A673 (cell line): ENCODE measurements at regions not wholly inside any gene's neighbourhood (a gene's known extent, or its start where the extent isn't known, plus 50 kb on each side); places are given as distances from the start of the nearest gene placed in this dataset.

Source experiments
- BruUV-seq: library from RNA; stranded (reverse); fragments of 400-500 nt; replicated peaks from 2 replicates; lab custom pipeline; 2021; lab: Mats Ljungman, UMichigan
- CTCF ChIA-PET: fragments of 300-600 bp; sonication (Branson Sonifier 250); formaldehyde crosslinking; loops from one replicate; lab custom pipeline; 2022; ENCODE audit warnings: antibody characterized with exemption; lab: Charles Lee
- POLR2A ChIA-PET: fragments of 300-600 bp; sonication (Branson Sonifier 250); formaldehyde crosslinking; loops from one replicate; lab custom pipeline; 2022; ENCODE audit warnings: antibody characterized with exemption; ENCODE audit not compliant: low non-redundant PET; lab: Charles Lee
- DNase-seq: peaks from one replicate; pipeline ENCODE4 v3.0.0-alpha.2; 2015; ENCODE audit warnings: low spot score
- H3K27ac ChIP-seq: fragments of 200-600 bp; sonication (generic); 2 replicates; pipeline ENCODE4 v1.5.1; 2016; ENCODE audit warnings: mixed run types, low read depth, mild to moderate bottlenecking, mixed read lengths, antibody characterized with exemption, low read length; ENCODE audit not compliant: poor library complexity, severe bottlenecking
- H3K27me3 ChIP-seq: fragments of 200-600 bp; sonication (generic); replicated peaks from 2 replicates; pipeline ENCODE4 v1.6.1; 2017; ENCODE audit warnings: mixed run types, low read depth, mild to moderate bottlenecking, mixed read lengths, antibody characterized with exemption, low read length; ENCODE audit not compliant: insufficient read depth, poor library complexity
- H3K36me3 ChIP-seq: fragments of 200-600 bp; sonication (generic); 2 replicates; pipeline ENCODE4 v1.6.1; 2016; ENCODE audit warnings: mixed run types, mild to moderate bottlenecking, mixed read lengths, antibody characterized with exemption, low read length; ENCODE audit not compliant: insufficient read depth, poor library complexity, severe bottlenecking
- H3K4me1 ChIP-seq: fragments of 200-600 bp; sonication (generic); 2 replicates; pipeline ENCODE4 v1.6.1; 2017; ENCODE audit warnings: mixed run types, mild to moderate bottlenecking, mixed read lengths, antibody characterized with exemption, low read length; ENCODE audit not compliant: insufficient read depth, poor library complexity, severe bottlenecking
- H3K4me3 ChIP-seq: fragments of 200-600 bp; sonication (generic); 2 replicates; pipeline ENCODE4 v1.5.1; 2016; ENCODE audit warnings: low read depth, mixed run types, mild to moderate bottlenecking, mixed read lengths, low read length; ENCODE audit not compliant: poor library complexity, severe bottlenecking
- H3K9me3 ChIP-seq: fragments of 200-600 bp; sonication (generic); 2 replicates; pipeline ENCODE4 v1.6.1; 2016; ENCODE audit warnings: mixed run types, low read depth, mild to moderate bottlenecking, mixed read lengths, antibody characterized with exemption, low read length; ENCODE audit not compliant: poor library complexity, severe bottlenecking
- EZH2 ChIP-seq: fragments of 200-600 bp; sonication (generic); IDR thresholded peaks from 2 replicates; pipeline ENCODE4 v1.6.1; 2017; ENCODE audit warnings: borderline replicate concordance, low read depth, mild to moderate bottlenecking, mixed read lengths, antibody characterized with exemption, low read length; ENCODE audit not compliant: poor library complexity, severe bottlenecking
- intact Hi-C: fragments of 100-400 bp; cut with micrococcal nuclease; formaldehyde crosslinking; loops from one replicate; pipeline ENCODE4 v1.10.0; 2022; ENCODE audit not compliant: unreplicated experiment
- TF ChIP-seq, protein P1 (sequence below): fragments of 300-800, 200-600 bp; sonication (generic); conservative IDR thresholded peaks from 2 replicates; pipeline ENCODE4 v1.5.1; 2017; ENCODE audit warnings: low read depth, mild to moderate bottlenecking, antibody characterized with exemption, low read length, moderate library complexity, mixed read lengths

DNA sequence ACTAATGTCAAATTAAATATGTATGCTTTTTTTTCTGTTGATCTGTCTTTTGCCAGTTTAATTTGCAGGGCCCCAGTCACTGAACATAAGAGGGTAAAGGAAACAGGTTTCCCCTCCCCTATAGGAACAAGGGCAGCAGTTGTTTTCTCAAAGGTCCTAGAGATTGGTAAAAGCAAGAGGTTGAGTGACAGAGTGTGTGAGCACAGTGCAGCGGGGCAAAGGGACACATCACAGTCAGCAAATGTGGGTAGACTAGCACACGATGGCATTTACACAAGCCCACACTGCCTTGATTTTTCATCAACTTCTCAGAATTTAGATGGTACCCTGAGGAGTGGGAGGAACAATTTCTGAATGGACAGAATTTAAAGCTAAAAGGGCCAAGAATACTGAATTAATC, 138.7 kb upstream of the MYLIP start:
- TF ChIP-seq, protein P1, sequence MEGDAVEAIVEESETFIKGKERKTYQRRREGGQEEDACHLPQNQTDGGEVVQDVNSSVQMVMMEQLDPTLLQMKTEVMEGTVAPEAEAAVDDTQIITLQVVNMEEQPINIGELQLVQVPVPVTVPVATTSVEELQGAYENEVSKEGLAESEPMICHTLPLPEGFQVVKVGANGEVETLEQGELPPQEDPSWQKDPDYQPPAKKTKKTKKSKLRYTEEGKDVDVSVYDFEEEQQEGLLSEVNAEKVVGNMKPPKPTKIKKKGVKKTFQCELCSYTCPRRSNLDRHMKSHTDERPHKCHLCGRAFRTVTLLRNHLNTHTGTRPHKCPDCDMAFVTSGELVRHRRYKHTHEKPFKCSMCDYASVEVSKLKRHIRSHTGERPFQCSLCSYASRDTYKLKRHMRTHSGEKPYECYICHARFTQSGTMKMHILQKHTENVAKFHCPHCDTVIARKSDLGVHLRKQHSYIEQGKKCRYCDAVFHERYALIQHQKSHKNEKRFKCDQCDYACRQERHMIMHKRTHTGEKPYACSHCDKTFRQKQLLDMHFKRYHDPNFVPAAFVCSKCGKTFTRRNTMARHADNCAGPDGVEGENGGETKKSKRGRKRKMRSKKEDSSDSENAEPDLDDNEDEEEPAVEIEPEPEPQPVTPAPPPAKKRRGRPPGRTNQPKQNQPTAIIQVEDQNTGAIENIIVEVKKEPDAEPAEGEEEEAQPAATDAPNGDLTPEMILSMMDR, result no peak
- no peak for TF ChIP-seq EZH2
- BruUV-seq, result no TSS peak
- ChIA-PET POLR2A (no interaction called here), CTCF (no interaction called here)
- DNase-seq, result no peak
- no peaks in the 10 kb centered on the region for H3K9me3 ChIP-seq
- H3K4me3 ChIP-seq, result no peak overlapping the region
- H3K27ac ChIP-seq, result no peak overlapping the region
- H3K4me1 ChIP-seq, result peaks cover 10% of the 10 kb centered on the region
- H3K36me3 ChIP-seq, result no peaks in the 10 kb centered on the region
- H3K27me3 ChIP-seq, result no peaks in the 10 kb centered on the region
- intact Hi-C loops, result no loop called here

GRCh38 chr6:15989397-15989796, 139.5 kb upstream of the MYLIP start:
- no TSS peak for BruUV-seq
- no peak overlapping the region for H3K4me3 ChIP-seq

GRCh38 chr6:15987569-15987968, 141.3 kb upstream of the MYLIP start:
- no peak overlapping the region for H3K4me3 ChIP-seq
- H3K27me3 ChIP-seq, result no peaks in the 10 kb centered on the region
- peaks cover 10% of the 10 kb centered on the region for H3K4me1 ChIP-seq
- no peak overlapping the region for H3K27ac ChIP-seq
- intact Hi-C loops, result no loop called here
- peak; percentile 78 for DNase-seq
- CTCF ChIA-PET, result no interaction called here
- H3K9me3 ChIP-seq, result no peaks in the 10 kb centered on the region
- POLR2A ChIA-PET, result no interaction called here
- TF ChIP-seq, protein P1, result no peak
- TF ChIP-seq EZH2, result no peak
- no peaks in the 10 kb centered on the region for H3K36me3 ChIP-seq
- BruUV-seq, result no TSS peak

More at GRCh38 chr6:15989397-15989796, 139.5 kb upstream of the MYLIP start:
- ChIA-PET POLR2A (no interaction called here), CTCF (no interaction called here)
- no peak overlapping the region for H3K27ac ChIP-seq
- H3K9me3 ChIP-seq, result no peaks in the 10 kb centered on the region
- peaks cover 10% of the 10 kb centered on the region for H3K4me1 ChIP-seq
- intact Hi-C loops, result no loop called here
- no peaks in the 10 kb centered on the region for H3K36me3 ChIP-seq
- TF ChIP-seq, protein P1, result no peak
- no peak for TF ChIP-seq EZH2
- no peak for DNase-seq
- H3K27me3 ChIP-seq, result no peaks in the 10 kb centered on the region
